Skeletal muscle tissue (tissue), 3 donors: ENCODE measurements at regions not wholly inside any gene's neighbourhood (a gene's known extent, or its start where the extent isn't known, plus 50 kb on each side); places are given as distances from the start of the nearest gene placed in this dataset.

Experiments used
- H3K27ac ChIP-seq: one replicate; pipeline ENCODE4 v1.7.0; 2013; ENCODE audit warnings: mild to moderate bottlenecking, low read depth, low read length, inconsistent platforms
- H3K27me3 ChIP-seq, 3 donors: one replicate each; pipeline ENCODE4 v1.7.0; 2013; ENCODE audit warnings: low read length in 3 of 3; ENCODE audit not compliant: control insufficient read depth in 3 of 3, insufficient read depth in 3 of 3
- H3K36me3 ChIP-seq, 3 donors: one replicate each; pipeline ENCODE4 v1.7.0; 2013; ENCODE audit warnings: low read length in 3 of 3; ENCODE audit not compliant: control insufficient read depth in 3 of 3, insufficient read depth in 3 of 3
- H3K4me1 ChIP-seq, 3 donors: one replicate each; pipeline ENCODE4 v1.7.0; 2013; ENCODE audit warnings: low read length in 3 of 3, mild to moderate bottlenecking in 3 of 3; ENCODE audit not compliant: control insufficient read depth in 3 of 3, insufficient read depth in 3 of 3
- H3K4me3 ChIP-seq, 3 donors: one replicate each; pipeline ENCODE4 v1.7.0; 2013; ENCODE audit warnings: low read length in 3 of 3
- H3K9ac ChIP-seq, 3 donors: one replicate each; pipeline ENCODE4 v1.7.0; 2013; ENCODE audit warnings: low read length in 3 of 3, mild to moderate bottlenecking in 3 of 3, moderate library complexity in 2 of 3, low read depth in 1 of 3
- H3K9me3 ChIP-seq, 3 donors: one replicate each; pipeline ENCODE4 v1.7.0; 2013; ENCODE audit warnings: low read length in 3 of 3; ENCODE audit not compliant: control insufficient read depth in 3 of 3
- donor health status: Osteomylitis.

GRCh38 chr2:182610231-182610630 is 105.8 kb upstream of the DNAJC10 start:
- Histone ChIP-seq H3K27ac (no peak overlapping the region), H3K27me3 (no peaks in the 10 kb centered on the region), H3K36me3 (no peaks in the 10 kb centered on the region), H3K9ac (no peak overlapping the region), H3K9me3 (no peaks in the 10 kb centered on the region), H3K4me3 (no peak overlapping the region), H3K4me1 (no peaks in the 10 kb centered on the region)

GRCh38 chr2:182611009-182611408 is 105.0 kb upstream of the DNAJC10 start:
- Histone ChIP-seq H3K9me3 (no peaks in the 10 kb centered on the region), H3K9ac (no peak overlapping the region), H3K36me3 (no peaks in the 10 kb centered on the region), H3K27ac (no peak overlapping the region), H3K4me3 (no peak overlapping the region), H3K4me1 (no peaks in the 10 kb centered on the region), H3K27me3 (no peaks in the 10 kb centered on the region)

GRCh38 chr2:182615036-182615435 is 101.0 kb upstream of the DNAJC10 start:
- no peak overlapping the region for H3K9ac ChIP-seq
- no peaks in the 10 kb centered on the region for H3K27me3 ChIP-seq
- no peaks in the 10 kb centered on the region for H3K4me1 ChIP-seq
- no peak overlapping the region for H3K4me3 ChIP-seq
- no peak overlapping the region for H3K27ac ChIP-seq
- H3K36me3 ChIP-seq = no peaks in the 10 kb centered on the region
- no peaks in the 10 kb centered on the region for H3K9me3 ChIP-seq

- Histone ChIP-seq H3K36me3 (no peaks in the 10 kb centered on the region), H3K4me3 (no peak overlapping the region), H3K27ac (no peak overlapping the region), H3K9me3 (no peaks in the 10 kb centered on the region), H3K9ac (no peak overlapping the region), H3K27me3 (no peaks in the 10 kb centered on the region), H3K4me1 (no peaks in the 10 kb centered on the region)
Measured at GRCh38 chr2:182616471-182617393, 99.3 kb upstream of the DNAJC10 start.

GRCh38 chr2:182618672-182619079 is 97.4 kb upstream of the DNAJC10 start:
- no peaks in the 10 kb centered on the region for H3K4me1 ChIP-seq
- no peak overlapping the region for H3K27ac ChIP-seq
- H3K36me3 ChIP-seq = no peaks in the 10 kb centered on the region
- H3K4me3 ChIP-seq = no peak overlapping the region
- H3K9me3 ChIP-seq = no peaks in the 10 kb centered on the region
- H3K9ac ChIP-seq = no peak overlapping the region
- H3K27me3 ChIP-seq = no peaks in the 10 kb centered on the region

- no peak overlapping the region for H3K4me3 ChIP-seq
- H3K36me3 ChIP-seq = no peaks in the 10 kb centered on the region
- H3K27ac ChIP-seq = no peak overlapping the region
- H3K9ac ChIP-seq = no peak overlapping the region
- H3K4me1 ChIP-seq = no peaks in the 10 kb centered on the region
- no peaks in the 10 kb centered on the region for H3K27me3 ChIP-seq
- H3K9me3 ChIP-seq = no peaks in the 10 kb centered on the region
Measured at GRCh38 chr2:182619276-182619675, 96.8 kb upstream of the DNAJC10 start.

GRCh38 chr2:182621191-182621590 is 94.9 kb upstream of the DNAJC10 start:
- Histone ChIP-seq H3K27me3 (no peaks in the 10 kb centered on the region), H3K4me1 (no peaks in the 10 kb centered on the region), H3K9ac (no peak overlapping the region), H3K4me3 (no peak overlapping the region), H3K27ac (no peak overlapping the region), H3K9me3 (no peaks in the 10 kb centered on the region), H3K36me3 (no peaks in the 10 kb centered on the region)

- Histone ChIP-seq H3K36me3 (no peaks in the 10 kb centered on the region), H3K9ac (no peak overlapping the region), H3K27ac (no peak overlapping the region), H3K4me3 (no peak overlapping the region), H3K9me3 (no peaks in the 10 kb centered on the region), H3K4me1 (no peaks in the 10 kb centered on the region), H3K27me3 (no peaks in the 10 kb centered on the region)
Measured at GRCh38 chr2:182621810-182622209, 94.2 kb upstream of the DNAJC10 start.

- Histone ChIP-seq H3K9me3 (no peaks in the 10 kb centered on the region), H3K9ac (no peak overlapping the region), H3K4me3 (no peak overlapping the region), H3K4me1 (no peaks in the 10 kb centered on the region), H3K36me3 (no peaks in the 10 kb centered on the region), H3K27me3 (no peaks in the 10 kb centered on the region), H3K27ac (no peak overlapping the region)
Measured at GRCh38 chr2:182622231-182622630, 93.8 kb upstream of the DNAJC10 start.

GRCh38 chr2:182625814-182626213 is 90.2 kb upstream of the DNAJC10 start:
- Histone ChIP-seq H3K36me3 (no peaks in the 10 kb centered on the region), H3K4me1 (no peaks in the 10 kb centered on the region), H3K4me3 (no peak overlapping the region), H3K27ac (no peak overlapping the region), H3K9me3 (no peaks in the 10 kb centered on the region), H3K27me3 (no peaks in the 10 kb centered on the region), H3K9ac (no peak overlapping the region)
